GM12864 (cell line): ENCODE measurements at regions not wholly inside any gene's neighbourhood (a gene's known extent, or its start where the extent isn't known, plus 50 kb on each side); places are given as distances from the start of the nearest gene placed in this dataset.

Experiments used
- DNase-seq: peaks from one replicate; pipeline ENCODE4 v3.0.0-alpha.2; 2011; ENCODE audit warnings: low read depth
- H3K4me3 ChIP-seq: 2 replicates; pipeline ENCODE4 v1.5.1; 2011; ENCODE audit warnings: mild to moderate bottlenecking, low read depth, low read length, control low read depth
- CTCF ChIP-seq: IDR thresholded peaks from 2 replicates; pipeline ENCODE4 v1.5.1; 2011; ENCODE audit warnings: low read depth, mild to moderate bottlenecking, moderate library complexity, low read length, control low read depth, inconsistent platforms; ENCODE audit errors: missing control alignments

GRCh38 chr2:204202253-204202652 lies 265.7 kb downstream of the ICOS start:
- H3K4me3 ChIP-seq = no peak overlapping the region
- no peak for TF ChIP-seq CTCF
- DNase-seq = no peak

GRCh38 chr2:204203704-204204103 lies 267.1 kb downstream of the ICOS start:
- no peak for TF ChIP-seq CTCF
- no peak for DNase-seq
- H3K4me3 ChIP-seq = no peak overlapping the region

GRCh38 chr2:204205082-204205481 lies 268.5 kb downstream of the ICOS start:
- H3K4me3 ChIP-seq = no peak overlapping the region
- no peak for DNase-seq
- TF ChIP-seq CTCF = no peak

- no peak for DNase-seq
These were observed 269.0 kb downstream of the ICOS start for GRCh38 chr2:204205538-204205937.

GRCh38 chr2:204207866-204208265 lies 271.3 kb downstream of the ICOS start:
- no peak for TF ChIP-seq CTCF
- no peak overlapping the region for H3K4me3 ChIP-seq

More at GRCh38 chr2:204205538-204205937, 269.0 kb downstream of the ICOS start:
- H3K4me3 ChIP-seq = no peak overlapping the region
- no peak for TF ChIP-seq CTCF

GRCh38 chr2:204213588-204213987 lies 277.0 kb downstream of the ICOS start:
- no peak for TF ChIP-seq CTCF
- H3K4me3 ChIP-seq = no peak overlapping the region
- no peak for DNase-seq

More at GRCh38 chr2:204207866-204208265, 271.3 kb downstream of the ICOS start:
- DNase-seq = no peak

GRCh38 chr2:204218040-204218439 lies 281.5 kb downstream of the ICOS start:
- no peak overlapping the region for H3K4me3 ChIP-seq
- DNase-seq = no peak
- TF ChIP-seq CTCF = no peak
